ENCODE measurements at regions not wholly inside any gene's neighbourhood (a gene's known extent, or its start where the extent isn't known, plus 50 kb on each side); places are given as distances from the start of the nearest gene placed in this dataset.

- no peak for TF ChIP-seq CTCF (IDR thresholded peaks at IDR 0.05)
- TF ChIP-seq EP300 (IDR thresholded peaks at IDR 0.05): no peak
- no peak for TF ChIP-seq POLR2A (IDR thresholded peaks at IDR 0.05)
These were observed 125.7 kb downstream of the BARX1 start for GRCh38 chr9:93829271-93830011.
